Upper lobe of left lung (tissue), 6 donors: ENCODE measurements at regions not wholly inside any gene's neighbourhood (a gene's known extent, or its start where the extent isn't known, plus 50 kb on each side); places are given as distances from the start of the nearest gene placed in this dataset.
A peak's percentile ranks its signal among the peaks of the same experiment; 100 is the strongest.

ENCODE experiments used
- ATAC-seq, 2 donors: fragments of 200-7000 bp; cut with Tn5 transposase; one replicate each; pipeline ENCODE4 v1.9.1; 2022; ENCODE audit warnings: mild to moderate bottlenecking in 2 of 2, moderate library complexity in 2 of 2; ENCODE audit not compliant: low FRiP score in 2 of 2
- DNase-seq, 2 donors: peaks; one replicate each; pipeline ENCODE4 v3.0.0-alpha.2; 2019 to 2020
- H3K27ac ChIP-seq, 4 donors: fragments of 200-600 bp; sonication (generic); one replicate each; pipeline ENCODE4 v1.5.1; 2016 to 2019
- H3K27me3 ChIP-seq, 4 donors: fragments of 200-600 bp; sonication (generic); one replicate each; pipeline ENCODE4 v1.5.1; 2017 to 2019
- H3K36me3 ChIP-seq, 4 donors: fragments of 200-600 bp; sonication (generic); one replicate each; pipeline ENCODE4 v1.5.1; 2016 to 2019
- H3K4me1 ChIP-seq, 4 donors: fragments of 200-600 bp; sonication (generic); one replicate each; pipeline ENCODE4 v1.5.1; 2018 to 2019
- H3K4me3 ChIP-seq, 4 donors: fragments of 200-600 bp; sonication (generic); one replicate each; pipeline ENCODE4 v1.5.1; 2017 to 2019; ENCODE audit warnings: mild to moderate bottlenecking in 2 of 4, moderate library complexity in 1 of 4
- H3K9me3 ChIP-seq, 4 donors: fragments of 200-600 bp; sonication (generic); one replicate each; pipeline ENCODE4 v1.5.1; 2018 to 2019
- EP300 ChIP-seq, 4 donors: sonication (generic); formaldehyde crosslinking; IDR thresholded peaks; one replicate each; pipeline ENCODE4 v1.5.1; 2017; ENCODE audit warnings: antibody characterized with exemption in 4 of 4, control low read depth in 2 of 4
- POLR2A ChIP-seq, 4 donors: fragments of 450-650 bp; IDR thresholded peaks; one replicate each; pipeline ENCODE4 v1.5.1; 2016 to 2017; ENCODE audit warnings: antibody characterized with exemption in 4 of 4, mild to moderate bottlenecking in 2 of 4
- POLR2AphosphoS5 ChIP-seq, 2 donors: sonication (generic); formaldehyde crosslinking; IDR thresholded peaks; one replicate each; pipeline ENCODE4 v1.5.1; 2017; ENCODE audit warnings: antibody characterized with exemption in 2 of 2
- WGBS, 2 donors: methylation state at CpG; one replicate each; pipeline ENCODE4 v1.1.5; 2017 to 2018; 5-methylcytosine and 5-hydroxymethylcytosine counted together
- small RNA-seq, 4 donors: library from RNA; depleted of rRNA; stranded (forward); fragments of <200 nt; gene quantifications; one replicate each; pipeline ENCODE3, GENCODE V24; 2016
- TF ChIP-seq, protein P1 (sequence below), 6 experiments: fragments of 450-650 bp in 4 of 6; fragments of 200-600 bp in 2 of 6; sonication (generic) in 2 of 6; IDR thresholded peaks; one replicate each; pipeline ENCODE4 v1.5.1; 2016 to 2019; ENCODE audit warnings: antibody characterized with exemption in 6 of 6
- donor health status: DM: no; HTN: no; CAD: no; lungs with moderate emphysema.
- donor health status: DM: no; HTN: yes; CAD: no; lungs with severe emphysema.

DNA sequence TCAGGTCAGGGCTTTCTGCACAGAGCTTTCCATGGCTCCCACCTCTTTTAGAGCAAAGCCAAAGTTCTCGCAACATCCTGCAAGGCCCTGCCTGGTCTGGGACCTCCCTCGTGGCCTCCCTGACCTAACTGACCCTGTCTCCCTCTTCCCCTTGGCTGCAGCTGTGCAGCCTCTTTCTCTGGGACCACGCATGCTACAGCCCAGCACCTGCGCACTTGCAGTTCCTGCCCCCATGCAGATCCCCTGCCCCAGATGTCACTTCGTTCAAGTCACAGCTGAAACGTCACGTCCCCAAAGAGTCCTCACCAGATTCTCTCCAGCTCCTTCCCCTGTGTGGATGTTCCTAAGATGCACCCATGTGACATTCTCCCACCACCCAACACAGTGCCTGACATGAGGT lies 61.2 kb upstream of the ZNF716 start:
- DNase-seq, result no peak
- TF ChIP-seq, protein P1, sequence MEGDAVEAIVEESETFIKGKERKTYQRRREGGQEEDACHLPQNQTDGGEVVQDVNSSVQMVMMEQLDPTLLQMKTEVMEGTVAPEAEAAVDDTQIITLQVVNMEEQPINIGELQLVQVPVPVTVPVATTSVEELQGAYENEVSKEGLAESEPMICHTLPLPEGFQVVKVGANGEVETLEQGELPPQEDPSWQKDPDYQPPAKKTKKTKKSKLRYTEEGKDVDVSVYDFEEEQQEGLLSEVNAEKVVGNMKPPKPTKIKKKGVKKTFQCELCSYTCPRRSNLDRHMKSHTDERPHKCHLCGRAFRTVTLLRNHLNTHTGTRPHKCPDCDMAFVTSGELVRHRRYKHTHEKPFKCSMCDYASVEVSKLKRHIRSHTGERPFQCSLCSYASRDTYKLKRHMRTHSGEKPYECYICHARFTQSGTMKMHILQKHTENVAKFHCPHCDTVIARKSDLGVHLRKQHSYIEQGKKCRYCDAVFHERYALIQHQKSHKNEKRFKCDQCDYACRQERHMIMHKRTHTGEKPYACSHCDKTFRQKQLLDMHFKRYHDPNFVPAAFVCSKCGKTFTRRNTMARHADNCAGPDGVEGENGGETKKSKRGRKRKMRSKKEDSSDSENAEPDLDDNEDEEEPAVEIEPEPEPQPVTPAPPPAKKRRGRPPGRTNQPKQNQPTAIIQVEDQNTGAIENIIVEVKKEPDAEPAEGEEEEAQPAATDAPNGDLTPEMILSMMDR (IDR thresholded peaks at IDR 0.05), result no peak
- TF ChIP-seq POLR2A (IDR thresholded peaks at IDR 0.05), result no peak
- no peak for TF ChIP-seq EP300 (IDR thresholded peaks at IDR 0.05)
- TF ChIP-seq POLR2AphosphoS5 (IDR thresholded peaks at IDR 0.05), result no peak
- Histone ChIP-seq H3K4me3 (no peak overlapping the region), H3K4me1 (no peaks in the 10 kb centered on the region), H3K9me3 (peaks cover 0 to 38% (median 0%) of the 10 kb centered on the region in 4 donors), H3K27ac (no peak overlapping the region), H3K36me3 (no peaks in the 10 kb centered on the region), H3K27me3 (no peaks in the 10 kb centered on the region)
- ATAC-seq, result no peak
- WGBS, 2 donors, result 84 to 88% methylated on average over 7 of the region's 7 CpGs

DNA sequence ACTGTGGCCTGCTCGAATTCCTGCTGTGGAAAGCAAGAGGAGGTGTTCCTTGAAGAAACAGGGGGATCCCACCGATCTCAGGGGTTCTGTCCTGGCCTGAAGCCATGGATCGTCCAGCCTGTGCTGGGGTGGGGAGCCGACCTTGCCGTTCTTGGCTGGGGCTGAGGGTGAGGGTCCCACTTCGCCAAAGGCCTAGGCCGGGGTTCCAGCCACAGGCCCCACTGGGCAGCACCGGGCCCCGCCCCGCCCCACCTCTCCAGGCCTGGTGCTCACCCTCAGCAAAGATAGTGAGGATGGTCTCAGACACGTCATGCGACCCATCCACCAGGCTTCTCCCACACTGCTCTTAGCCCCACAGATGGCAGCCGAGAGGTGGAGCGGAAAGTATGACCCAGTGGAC lies 51.4 kb upstream of the ZNF716 start:
- ATAC-seq (peak in 1 of 2 donors; percentile 23), DNase-seq (peak in 1 of 2 donors; percentile 65)
- no peak overlapping the region for H3K27ac ChIP-seq
- no peaks in the 10 kb centered on the region for H3K4me1 ChIP-seq
- peaks cover 0 to 66% (median 13%) of the 10 kb centered on the region in 4 donors for H3K9me3 ChIP-seq
- no peaks in the 10 kb centered on the region for H3K36me3 ChIP-seq
- H3K4me3 ChIP-seq, result no peak overlapping the region
- WGBS, 2 donors, result 83 to 88% methylated on average over 6 to 14 of the region's 14 CpGs
- TF ChIP-seq, protein P1 (IDR thresholded peaks at IDR 0.05), result no peak
- TF ChIP-seq POLR2A (IDR thresholded peaks at IDR 0.05), result no peak
- no peak for TF ChIP-seq POLR2AphosphoS5 (IDR thresholded peaks at IDR 0.05)
- TF ChIP-seq EP300 (IDR thresholded peaks at IDR 0.05), result no peak
- no peaks in the 10 kb centered on the region for H3K27me3 ChIP-seq

DNA sequence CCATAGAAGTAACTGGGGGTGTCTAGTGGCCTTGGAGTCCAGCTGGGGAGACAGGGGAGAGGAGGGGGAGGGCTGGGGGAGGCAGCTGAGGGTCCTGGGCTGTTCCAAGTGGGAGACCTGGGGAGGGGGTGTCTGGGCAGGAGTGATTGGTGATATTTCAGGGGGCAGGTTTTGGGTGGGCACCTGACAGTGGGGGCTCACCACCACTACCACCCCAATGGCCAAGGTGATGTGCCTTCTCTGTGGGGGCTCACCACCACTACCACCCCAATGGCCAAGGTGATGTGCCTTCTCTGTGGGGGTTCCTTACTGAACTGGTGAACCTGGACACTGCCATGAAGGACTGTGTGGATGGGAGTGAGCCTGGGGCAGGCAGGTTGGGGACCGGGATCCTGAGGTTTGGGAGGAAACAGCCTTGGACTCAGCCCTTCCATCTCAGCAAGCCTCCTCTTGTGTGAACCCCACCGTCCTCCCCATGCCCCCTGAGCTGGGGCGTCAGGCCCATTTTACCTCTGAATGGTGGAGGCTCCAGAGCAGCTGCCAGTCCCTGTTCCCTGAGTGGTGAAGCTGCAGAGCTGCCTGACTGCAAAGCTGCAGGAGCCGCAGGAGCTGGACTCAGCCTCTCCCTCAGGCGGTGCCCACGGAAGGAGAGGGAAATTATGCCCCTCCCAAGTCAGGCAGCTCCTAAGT lies 50.6 kb upstream of the ZNF716 start:
- DNase-seq, result no peak
- no peak for ATAC-seq
- H3K9me3 ChIP-seq, result peaks cover 0 to 65% (median 12%) of the 10 kb centered on the region in 4 donors
- TF ChIP-seq POLR2AphosphoS5 (IDR thresholded peaks at IDR 0.05) (no peak), POLR2A (IDR thresholded peaks at IDR 0.05) (no peak), EP300 (IDR thresholded peaks at IDR 0.05) (no peak)
- TF ChIP-seq, protein P1 (IDR thresholded peaks at IDR 0.05), result no peak
- no peaks in the 10 kb centered on the region for H3K27me3 ChIP-seq
- no peak overlapping the region for H3K4me3 ChIP-seq
- H3K27ac ChIP-seq, result no peak overlapping the region
- WGBS, 2 donors, result 29 to 74% methylated on average over 2 to 6 of the region's 6 CpGs
- H3K36me3 ChIP-seq, result no peaks in the 10 kb centered on the region
- H3K4me1 ChIP-seq, result no peaks in the 10 kb centered on the region

DNA sequence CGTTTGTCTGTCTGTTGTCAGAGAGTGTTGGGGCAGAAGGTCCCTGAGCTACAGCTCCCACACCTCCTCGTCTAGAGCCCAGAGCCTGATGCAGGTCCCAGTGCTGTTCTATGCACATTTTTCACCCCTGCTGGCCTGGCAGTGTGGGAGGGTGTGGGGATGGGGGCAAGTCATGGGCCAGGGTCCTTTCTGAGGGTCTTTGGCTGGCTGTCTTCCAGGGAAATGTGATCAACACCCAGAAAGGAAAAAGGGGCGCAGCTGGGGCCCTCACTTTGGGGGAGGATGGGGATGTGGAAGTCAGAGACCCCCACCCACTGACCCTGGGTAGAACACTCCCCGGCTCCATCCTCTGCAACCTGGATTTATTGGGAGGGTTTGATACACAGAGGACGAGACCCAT lies 50.0 kb upstream of the ZNF716 start:
- 60 to 63% methylated on average over 3 to 5 of the region's 5 CpGs for WGBS, 2 donors
- no peak for TF ChIP-seq EP300 (IDR thresholded peaks at IDR 0.05)
- TF ChIP-seq, protein P1 (IDR thresholded peaks at IDR 0.05), result no peak
- TF ChIP-seq POLR2AphosphoS5 (IDR thresholded peaks at IDR 0.05), result no peak
- peaks cover 0 to 65% (median 14%) of the 10 kb centered on the region in 4 donors for H3K9me3 ChIP-seq

More for the DNA sequence above, 50.0 kb upstream of the ZNF716 start:
- Histone ChIP-seq H3K4me1 (no peaks in the 10 kb centered on the region), H3K27me3 (no peaks in the 10 kb centered on the region), H3K36me3 (no peaks in the 10 kb centered on the region), H3K27ac (no peak overlapping the region), H3K4me3 (no peak overlapping the region)
- ATAC-seq (no peak), DNase-seq (no peak)

Small RNAs in the stretch of these regions (small RNA-seq; reads per million reads assigned to genes)
- 0 reads per million in 4 donors for gene RNU7-157P
